ENCODE measurements at regions not wholly inside any gene's neighbourhood (a gene's known extent, or its start where the extent isn't known, plus 50 kb on each side); places are given as distances from the start of the nearest gene placed in this dataset.

DNA sequence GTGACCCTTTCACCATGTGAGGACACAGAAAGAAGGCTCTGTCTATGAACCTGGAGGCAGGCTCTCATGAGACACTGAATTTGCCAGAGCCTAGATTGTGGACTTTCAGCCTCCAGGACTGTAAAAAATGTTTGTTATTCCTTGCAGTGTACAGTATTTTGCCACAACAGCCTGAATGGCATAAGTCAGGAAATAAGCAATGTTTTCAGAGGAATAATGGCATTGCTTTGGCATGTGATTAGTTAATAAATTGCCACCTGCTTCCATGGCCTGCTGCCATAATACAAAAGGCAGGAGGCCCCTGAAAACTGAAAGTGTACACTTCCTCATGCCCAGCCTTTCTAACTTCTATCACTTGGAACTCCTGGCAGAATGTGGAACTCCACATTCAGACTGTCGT is 408.1 kb downstream of the GADD45G start:
- no peak for DNase-seq

GRCh38 chr9:90013778-90014177 is 409.0 kb downstream of the GADD45G start:
- DNase-seq: no peak

GRCh38 chr9:90014421-90014820 is 409.6 kb downstream of the GADD45G start:
- DNase-seq: no peak

DNA sequence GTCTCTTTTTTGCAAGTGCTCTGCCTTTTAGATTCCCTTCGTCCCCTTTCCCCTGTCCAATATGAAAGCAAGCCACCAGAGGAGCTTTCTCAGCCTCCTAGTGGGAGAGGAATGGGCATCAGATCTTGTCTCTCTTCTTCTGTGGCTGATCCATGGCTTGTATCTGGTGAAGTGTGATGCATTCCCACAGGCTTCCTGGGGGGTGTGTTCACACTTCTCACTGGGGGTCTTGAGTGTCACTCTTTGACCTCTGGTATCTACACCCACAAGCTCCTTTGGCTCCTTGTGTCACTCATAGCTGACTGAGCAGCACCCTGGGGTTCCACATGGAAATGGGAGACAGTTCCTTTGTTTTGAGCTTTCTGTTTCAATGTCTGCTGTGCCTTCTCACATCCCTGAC is 411.5 kb downstream of the GADD45G start:
- no peak for DNase-seq

DNA sequence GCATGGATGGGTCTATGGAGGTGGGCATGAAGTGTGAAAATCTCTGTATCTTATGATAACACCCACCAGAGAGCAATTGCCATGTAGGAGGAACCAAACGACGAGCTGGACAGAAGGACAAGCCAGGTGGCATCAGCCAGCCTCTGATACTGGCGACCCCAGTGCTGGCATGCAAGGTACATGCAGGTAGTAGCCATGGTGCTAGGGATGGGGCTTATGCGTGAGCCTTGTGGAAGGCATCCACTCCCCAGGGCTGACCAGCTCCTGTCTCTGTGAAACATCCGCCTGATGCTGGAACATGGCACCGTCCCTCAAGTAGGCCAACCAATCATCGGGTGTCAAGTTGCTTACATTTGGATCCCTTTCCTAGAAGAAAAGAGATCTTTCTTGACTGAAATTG is 412.9 kb downstream of the GADD45G start:
- DNase-seq: no peak

DNA sequence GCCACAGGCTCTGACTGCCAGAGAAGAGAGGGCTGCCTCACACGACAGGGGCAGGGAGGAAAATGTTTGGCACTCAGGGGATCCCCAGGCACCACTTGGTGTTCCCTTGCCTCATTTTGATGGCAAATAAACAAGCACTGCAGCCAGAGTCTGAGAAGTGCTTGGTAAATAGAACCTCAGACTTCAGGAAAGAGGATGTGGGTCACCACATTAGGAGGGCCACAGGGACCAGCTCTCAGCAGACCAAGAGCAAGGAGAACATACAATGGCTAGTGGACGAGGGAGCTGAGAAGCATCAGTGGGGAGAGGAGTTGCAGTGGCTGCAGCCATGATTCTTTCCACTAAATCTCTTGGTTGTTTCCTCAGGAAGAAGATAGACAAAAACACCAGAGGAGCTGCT is 413.9 kb downstream of the GADD45G start:
- no peak for DNase-seq

DNA sequence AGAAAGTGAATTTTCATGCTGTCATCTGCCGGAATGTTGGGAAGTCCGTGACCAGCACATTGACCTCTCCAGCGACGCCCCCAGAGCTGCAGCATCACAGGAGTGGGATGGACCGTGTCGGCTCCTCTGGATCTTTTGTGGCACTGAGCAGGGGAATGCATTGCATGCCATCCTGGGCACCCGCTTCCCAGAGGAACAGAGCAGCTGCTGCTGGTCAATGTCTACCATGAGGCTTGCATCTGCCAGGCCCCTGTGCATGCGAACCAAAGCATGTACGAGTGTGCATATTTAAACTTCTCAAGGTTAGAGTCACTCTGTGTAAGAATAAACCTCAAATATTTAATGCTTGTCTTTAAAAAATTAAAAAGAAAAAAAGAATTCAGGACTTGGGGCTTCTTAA is 414.8 kb downstream of the GADD45G start:
- DNase-seq: no peak

DNA sequence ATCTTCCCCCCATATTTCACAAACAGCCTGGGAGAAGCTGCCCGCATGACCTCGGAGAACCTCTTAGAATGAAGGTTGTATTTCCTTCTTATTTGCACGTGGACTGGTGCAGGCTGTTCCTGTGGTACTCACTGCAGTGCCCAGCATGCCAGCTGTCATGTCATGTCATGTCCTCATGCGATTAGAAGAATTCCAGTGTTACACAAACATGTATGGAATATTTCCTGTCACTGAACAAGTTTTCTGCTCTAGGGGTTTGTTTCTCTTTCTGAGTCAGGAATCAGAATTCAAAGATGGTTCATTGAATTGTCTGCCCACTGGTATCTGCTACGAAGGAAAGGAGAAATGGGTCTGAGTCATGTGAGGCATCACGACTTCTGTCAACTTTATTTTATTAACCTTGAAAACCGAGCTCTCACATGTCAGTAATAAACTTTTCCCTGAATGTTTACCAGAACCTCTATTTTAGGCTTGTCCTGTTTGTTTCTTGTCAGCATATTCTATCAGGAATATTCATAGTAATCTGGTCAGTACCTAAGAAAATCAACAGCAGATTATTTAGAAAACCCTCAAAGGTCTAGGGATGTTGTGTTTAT is 415.6 kb downstream of the GADD45G start:
- no peak for DNase-seq

- no peak for DNase-seq
Measured at GRCh38 chr9:90021216-90021906, 416.5 kb downstream of the GADD45G start.

DNA sequence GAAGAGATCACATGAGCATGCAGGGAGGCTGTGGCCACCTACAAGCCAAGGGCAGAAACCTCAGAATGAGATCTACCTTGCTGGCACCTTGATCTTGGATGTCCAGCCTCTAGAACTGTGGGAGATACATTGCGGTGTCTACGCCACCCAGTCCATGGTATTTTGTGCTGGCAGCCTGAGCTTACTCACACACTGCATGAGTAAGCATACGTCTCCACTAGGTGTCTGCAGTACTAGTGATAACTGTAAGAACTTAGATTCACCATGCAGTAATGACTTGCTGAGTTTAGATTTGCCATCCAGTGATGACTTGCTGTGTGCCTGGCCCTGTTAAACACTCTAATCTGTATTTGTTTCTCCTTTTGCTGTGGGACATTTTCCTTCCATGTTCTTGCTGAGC is 417.7 kb downstream of the GADD45G start:
- DNase-seq: no peak

DNA sequence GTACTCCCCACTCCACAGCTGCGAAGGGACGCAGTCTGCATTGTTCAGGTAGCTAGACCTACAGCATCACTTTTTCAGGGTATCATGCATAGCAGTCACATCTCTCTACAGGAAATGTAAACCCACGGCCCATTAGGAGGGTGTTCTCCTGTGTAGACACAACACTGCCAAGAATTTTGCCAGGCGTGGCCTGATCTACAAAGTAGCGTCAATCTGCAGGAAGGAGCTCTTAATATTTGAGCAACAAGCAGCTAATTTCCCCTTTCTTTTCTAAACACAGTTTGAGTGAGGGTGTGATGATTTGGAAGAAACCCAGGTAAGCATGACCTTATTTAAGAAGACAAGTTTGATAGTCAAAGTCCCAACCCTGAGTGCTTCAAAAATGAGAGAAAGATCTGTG is 419.0 kb downstream of the GADD45G start:
- no peak for DNase-seq

- DNase-seq: no peak
Measured at GRCh38 chr9:90024409-90024808, 419.6 kb downstream of the GADD45G start.

DNA sequence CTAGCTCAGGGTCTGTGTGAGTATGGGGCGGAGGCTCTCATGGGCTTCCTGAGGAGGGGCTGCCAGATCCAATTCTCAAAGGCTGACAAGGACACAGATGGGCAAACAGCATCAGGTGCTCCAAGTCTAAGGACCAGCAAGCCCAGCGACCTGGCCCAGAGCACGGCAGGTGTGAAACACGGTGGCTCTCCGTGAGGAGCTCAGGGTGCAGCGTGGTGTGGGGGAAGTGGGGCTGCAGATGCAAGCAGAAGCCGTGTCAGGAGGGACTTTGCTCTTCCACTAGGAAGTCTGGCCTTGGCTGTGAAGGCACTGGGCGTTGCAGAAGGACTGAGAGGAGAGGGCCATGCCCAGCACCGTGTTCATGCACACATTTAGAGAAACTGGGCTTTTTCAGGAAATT is 420.0 kb downstream of the GADD45G start:
- DNase-seq: no peak

DNA sequence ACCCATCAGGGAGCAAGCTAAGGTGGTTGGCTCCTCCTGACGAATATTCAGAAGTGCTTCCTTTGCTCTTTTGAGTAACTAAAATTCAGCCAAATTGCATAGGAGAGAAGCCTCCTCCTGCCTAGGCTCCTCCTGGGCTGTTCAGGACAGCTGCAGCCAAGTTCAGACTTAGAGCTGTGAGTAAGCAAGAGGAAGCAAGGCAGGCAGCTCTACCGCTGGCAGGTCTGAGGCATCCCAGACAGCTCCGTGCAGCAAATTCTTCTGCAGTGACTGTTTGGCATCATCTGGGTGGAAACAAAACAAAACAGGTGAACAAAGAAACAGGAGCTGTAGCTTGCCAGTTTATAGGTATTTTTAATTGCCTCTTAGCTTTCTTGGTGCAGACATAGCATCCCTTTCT is 421.0 kb downstream of the GADD45G start:
- DNase-seq: no peak

DNA sequence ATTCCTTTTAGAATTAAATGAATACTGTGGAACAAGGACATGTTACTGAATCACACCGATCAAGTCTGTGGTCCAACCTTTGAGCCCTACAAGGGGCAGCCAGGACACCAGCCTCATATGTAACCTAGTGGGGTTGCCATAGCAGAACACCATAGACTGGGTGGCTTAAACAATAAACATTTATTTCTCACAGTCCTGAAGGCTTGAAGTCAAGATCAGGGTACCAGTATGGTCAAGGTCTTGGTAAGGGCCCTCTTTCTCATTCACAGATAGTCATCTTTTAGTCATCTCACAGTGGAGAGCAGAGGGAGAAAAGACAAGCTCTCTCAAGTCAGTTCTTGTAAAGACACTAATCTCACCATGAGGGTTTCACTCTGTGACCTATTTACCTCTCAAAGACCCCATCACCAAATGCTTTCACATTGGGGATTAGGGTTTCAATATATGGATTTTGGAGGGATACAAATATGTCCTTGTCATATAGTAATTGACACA is 422.5 kb downstream of the GADD45G start:
- no peak for DNase-seq

GRCh38 chr9:90029386-90029785 is 424.6 kb downstream of the GADD45G start:
- no peak for DNase-seq

DNA sequence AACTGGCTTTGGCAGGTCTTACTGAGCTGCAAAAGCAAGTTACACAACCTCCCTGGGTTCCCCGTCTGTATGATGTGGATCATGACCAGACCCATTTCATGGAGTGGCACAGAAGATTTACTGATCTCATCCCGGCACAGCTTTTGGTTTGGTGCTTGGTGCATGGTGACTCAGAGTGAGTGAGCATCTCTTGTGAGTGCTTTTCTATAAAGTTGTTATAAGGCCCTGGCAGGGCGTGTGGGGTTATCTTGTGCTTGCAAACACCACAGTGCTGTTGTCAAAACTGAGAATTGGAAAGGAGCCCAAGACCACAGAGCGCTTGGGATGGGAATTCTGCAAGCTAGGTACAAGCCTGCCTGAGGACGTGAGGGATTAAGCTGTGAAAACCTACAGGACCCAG is 425.2 kb downstream of the GADD45G start:
- no peak for DNase-seq

DNA sequence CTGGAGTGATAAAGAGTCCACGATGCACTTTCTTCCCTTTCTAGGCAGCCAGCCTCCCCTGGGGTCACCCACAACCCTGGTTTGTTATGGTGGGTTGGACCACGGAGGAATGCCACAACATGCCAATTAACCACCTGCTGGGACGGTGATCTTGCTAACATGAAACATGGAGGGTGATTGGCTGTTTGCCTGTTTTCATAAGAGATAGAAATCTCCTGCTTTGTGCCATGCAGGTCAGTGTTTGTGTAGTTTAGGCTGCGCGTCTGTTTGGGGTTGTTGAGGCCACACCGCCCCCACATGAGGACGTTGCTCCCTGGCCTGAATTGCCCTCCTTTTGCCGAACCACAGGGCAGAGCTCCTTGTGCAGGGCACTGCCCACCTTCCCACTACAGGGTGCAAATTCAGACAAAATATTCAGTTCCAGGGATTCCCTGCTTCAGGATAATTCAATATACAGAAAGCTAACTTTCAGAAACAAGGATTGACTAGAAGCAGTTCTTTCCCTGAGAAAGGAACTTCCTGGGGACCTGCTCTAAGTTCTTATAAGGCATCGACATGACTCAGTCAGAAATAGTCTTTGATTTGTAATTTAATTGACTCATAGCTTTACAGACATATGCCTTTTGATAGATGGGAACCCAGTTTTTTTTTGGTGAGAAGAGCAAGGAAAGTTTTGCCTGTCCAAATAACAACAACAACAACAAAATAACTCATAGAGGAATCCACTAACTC is 427.6 kb downstream of the GADD45G start:
- DNase-seq: no peak

GRCh38 chr9:90033028-90033650 is 428.3 kb downstream of the GADD45G start:
- DNase-seq: no peak

- no peak for DNase-seq
Measured at GRCh38 chr9:90034071-90034470, 429.3 kb downstream of the GADD45G start.

GRCh38 chr9:90035471-90035870 is 430.7 kb downstream of the GADD45G start:
- no peak for DNase-seq

- no peak for DNase-seq
Measured at GRCh38 chr9:90037146-90037797, 432.5 kb downstream of the GADD45G start.

DNA sequence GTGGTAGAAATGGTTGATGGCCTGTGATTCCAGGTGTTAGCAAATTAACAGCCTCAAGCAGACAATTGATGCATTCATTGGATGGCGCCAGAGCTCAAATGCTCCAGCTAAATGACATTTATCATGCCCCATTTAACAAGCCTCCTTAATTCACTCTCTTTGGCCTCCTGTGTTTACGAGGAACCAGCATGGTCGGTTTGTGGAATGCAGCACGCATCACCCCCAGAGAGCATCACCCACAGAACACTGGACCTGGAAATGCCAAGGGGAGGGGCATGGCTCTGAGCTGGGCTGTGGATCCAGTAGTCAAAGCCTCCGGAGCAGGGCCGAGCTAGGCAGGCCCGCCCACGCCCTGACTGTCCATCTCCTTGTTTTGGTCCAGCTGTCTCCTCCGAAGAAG is 434.0 kb downstream of the GADD45G start:
- DNase-seq: no peak
